ENCODE measurements at regions not wholly inside any gene's neighbourhood (a gene's known extent, or its start where the extent isn't known, plus 50 kb on each side); places are given as distances from the start of the nearest gene placed in this dataset.

DNA sequence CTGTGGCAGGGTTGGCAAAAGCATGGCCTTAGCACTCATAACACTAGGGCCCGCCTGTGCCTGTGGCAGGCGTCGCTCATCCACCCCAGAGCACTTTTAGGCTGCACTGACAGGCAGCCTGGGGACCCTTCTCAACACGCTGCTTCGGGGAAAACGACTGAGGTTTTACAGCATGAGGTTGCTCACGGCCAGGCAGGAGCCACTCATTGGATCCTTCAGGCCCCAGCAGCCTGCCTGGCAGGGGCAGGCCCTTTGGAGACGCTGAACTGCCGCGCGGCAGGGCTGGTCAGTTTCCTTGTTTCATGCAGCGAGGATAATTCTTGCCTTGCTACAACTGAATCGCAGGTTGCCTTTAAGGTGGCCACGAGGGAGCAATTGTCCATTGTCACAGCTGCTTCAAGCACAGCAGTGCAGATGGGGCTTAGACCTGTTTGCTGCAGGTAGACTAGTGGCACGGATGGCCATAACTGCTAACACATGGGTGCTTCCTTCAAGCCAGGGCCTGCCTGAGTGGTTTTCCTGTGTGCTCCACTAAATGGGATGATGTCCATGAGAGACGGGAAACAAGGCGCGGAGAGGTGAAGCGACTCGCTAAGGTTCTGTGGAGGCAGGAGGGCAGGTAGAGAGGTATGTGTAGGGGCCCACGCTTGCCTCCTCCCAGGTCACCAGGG is 49.9 kb upstream of the HS6ST1 start:
- DNase-seq: no peak

DNA sequence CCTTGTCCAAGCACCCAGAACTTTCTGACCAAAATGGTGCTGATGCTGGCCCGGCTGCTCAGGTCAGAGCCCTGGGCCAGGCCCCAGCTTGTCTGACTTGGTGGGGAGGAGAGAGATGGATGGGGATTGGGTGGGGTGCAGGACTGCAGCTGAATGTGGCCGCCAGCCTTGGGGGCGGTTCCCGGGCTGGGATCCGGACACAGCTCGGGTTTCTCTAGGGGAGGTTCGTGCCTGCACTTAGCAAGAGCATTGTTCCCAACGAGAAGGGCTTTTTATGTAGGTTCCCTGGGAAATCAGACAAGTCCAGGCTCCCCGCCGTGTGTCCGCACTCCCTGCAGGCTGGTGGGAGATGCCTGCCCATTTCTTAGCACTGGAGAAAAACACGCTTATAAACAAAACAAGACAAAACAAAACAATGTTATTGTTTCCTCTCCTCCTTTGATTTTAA is 50.5 kb upstream of the HS6ST1 start:
- DNase-seq: no peak

DNA sequence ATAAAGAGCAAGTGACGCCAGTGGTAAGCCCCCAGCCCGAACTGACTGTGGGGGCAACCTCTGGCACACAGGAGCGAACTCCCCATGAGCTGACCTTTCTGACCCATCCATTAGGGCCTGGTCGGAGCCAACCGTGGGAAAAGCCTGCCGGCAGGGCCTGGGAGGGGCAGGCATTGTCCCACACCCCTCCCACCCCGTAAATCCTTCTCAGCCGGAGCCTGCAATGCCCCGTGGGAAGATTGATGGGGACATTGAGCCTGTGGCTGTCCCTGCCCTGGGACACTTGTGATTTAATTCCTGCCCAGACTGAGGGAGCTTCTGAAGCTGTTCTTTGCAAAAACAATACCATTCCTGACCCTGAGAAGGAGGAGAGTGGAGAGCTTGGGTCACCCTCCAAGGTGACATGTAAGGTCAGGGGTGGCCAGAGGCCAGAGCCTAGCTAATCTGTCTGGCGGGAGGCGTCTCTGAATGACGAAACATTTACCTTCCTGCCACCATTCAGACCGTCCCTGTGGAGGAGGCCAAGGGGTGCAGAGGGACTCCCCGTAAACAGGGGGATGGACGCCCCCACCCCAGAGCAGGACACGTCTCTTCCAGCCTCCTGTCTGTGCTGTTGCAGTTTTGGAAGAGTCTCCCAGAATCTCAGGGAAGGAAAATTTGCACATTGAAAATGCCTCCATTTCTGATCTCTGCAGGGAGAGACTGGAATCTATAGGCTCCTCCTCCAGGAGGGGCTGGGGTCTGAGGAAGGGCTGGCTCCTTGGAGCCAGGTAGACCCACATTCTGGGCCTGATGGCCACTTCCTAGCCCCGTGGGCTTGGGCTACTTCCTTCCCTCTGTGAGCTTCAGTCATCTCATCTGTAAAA is 51.2 kb upstream of the HS6ST1 start:
- DNase-seq: no peak

- DNase-seq: no peak
Measured at GRCh38 chr2:128370468-128371247, 52.0 kb upstream of the HS6ST1 start.

DNA sequence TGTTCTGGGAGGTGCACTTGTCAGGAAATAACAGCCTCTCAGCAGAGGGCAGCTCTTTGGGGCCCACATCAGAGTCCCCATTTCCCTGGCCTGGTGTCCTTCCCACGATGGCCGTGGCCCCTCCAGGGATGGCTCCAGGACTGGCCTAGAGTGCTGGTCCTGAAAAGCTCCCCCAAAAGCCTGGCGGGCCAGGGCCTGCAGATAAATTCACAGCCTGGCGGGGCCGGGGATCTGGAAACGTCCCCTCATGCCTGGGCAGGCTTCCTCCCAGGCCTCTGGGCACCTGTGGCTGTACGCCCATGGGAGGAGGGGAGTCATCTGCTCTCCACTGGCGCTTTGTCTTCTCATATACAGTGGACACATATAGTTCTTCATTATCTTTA is 52.6 kb upstream of the HS6ST1 start:
- DNase-seq: no peak

DNA sequence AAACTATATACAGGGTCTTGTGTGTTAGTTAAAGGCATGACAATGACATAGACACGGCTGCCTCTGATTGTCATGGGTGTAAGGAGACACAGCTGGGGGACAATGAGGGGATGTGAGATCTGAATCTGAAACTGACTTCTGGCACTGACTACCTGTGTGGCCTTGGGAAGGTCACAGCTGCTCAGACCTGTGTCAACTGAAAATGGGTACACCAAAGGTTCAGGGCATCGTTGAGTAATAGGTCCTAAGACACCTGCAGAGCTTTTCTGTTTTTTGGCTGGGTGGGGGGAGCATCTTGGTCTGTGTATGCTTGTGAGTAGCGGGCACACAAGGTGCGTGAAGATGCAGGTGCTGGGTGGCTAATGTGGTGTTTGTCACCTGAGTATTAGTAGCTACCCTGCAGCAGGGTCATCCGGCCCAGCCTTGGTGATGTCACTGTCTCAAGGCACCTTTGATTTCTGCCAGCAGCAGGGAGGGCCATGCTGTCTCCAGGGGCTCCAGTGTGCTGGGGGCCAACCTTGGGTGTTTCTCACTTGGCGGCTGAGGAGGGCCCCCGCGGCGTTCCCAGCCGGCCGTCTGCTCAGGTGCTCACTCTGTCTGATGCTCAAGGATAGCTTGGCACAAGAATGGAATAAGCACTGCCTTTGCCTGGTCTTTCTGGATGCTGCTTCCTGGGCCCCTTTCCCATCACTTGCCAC is 53.1 kb upstream of the HS6ST1 start:
- no peak for DNase-seq

GRCh38 chr2:128372621-128373341 is 54.1 kb upstream of the HS6ST1 start:
- DNase-seq: no peak

DNA sequence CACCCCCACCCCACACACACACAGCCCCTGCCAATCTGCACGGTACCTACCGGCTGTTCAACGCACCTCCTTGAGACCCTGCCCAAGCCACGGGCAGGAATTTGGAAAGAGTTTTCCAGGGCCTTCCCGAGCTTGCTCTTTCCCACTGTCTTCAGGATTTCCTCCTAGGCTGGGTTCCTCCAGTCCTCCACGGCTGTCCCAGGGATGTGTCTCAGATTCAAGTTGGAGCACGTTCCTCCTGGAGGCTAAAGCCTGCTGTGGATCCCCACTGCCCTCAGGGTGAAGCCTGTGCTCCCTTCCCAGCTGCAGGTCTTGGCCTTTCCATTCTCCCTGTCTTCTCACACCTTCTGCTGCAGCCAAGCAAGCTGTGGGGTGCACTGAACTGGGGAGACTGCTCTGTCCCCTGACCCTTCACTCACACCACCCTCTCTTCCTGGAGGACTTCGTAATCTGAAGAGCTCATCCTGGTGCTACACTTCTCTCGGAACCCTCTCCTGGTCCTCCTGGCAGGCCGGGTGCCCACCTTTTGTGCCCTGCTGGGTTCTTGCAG is 54.9 kb upstream of the HS6ST1 start:
- no peak for DNase-seq

DNA sequence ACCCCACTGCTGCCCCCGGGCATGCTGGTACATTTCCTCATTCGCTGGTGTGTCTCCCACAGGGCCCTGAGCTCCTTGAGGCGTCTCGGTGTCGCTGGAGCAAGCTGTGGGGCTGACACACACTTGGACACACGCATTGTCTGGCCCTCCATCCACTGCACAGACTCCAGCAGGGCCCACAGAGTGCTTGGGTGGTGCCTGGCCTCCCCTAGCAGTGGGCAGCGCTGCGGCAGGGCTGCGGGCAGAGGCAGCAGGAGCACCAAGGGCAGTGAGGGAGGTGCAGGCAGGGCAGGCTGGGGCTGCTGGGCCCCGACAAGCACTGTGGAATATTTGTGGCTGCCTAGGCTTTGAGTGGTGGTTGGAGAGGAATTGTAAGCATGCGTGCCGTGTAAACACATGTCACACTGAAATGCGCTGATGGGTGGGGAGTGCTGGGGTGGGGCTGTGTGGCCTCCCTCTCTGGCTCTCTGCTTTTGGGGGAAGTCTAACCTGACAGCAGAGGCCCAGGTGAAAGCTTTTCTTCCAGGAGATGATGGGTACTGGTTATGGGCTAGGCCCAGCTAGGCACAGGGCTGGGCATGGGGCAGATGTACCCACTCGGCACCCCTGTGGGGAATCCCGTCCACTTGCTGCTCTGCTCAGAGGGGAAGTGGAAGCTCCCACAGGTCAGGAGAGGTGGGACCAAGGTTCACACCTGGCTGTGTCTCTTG is 55.5 kb upstream of the HS6ST1 start:
- no peak for DNase-seq

DNA sequence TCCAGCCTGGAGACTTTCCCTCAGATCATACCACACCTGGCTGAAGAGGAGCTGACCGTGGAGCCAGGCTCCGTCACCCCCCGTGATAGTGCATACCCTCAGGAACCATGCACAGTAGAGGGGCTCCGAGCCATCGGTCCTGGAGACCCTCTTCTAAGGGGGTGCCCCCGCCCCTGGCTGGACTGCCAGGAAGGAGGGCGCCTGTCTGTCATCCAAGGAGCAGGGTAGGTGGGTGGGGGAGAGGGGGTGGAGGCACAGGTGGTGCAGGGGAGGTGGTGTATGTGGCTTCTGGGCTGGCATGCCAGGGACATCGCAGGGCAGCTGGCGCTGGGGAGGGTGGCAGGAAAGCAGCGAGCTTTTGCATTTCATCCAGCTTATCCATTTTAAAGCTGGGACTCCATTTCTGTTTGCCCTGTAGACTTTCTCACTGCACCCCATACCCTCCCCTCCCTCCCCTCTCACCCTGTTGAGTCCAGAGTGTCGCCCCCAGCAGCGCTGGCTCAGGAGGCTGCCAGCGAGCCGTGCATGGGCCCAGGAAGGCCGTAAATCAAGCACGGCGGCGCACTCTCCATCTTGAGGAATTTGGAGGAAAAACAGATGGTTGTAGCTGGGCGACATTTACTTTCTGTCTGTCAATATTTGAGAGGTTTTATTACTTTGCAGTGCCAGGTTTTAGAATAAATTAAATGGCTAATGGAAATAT is 56.2 kb upstream of the HS6ST1 start:
- DNase-seq: no peak

GRCh38 chr2:128375454-128375853 is 56.8 kb upstream of the HS6ST1 start:
- DNase-seq: no peak

DNA sequence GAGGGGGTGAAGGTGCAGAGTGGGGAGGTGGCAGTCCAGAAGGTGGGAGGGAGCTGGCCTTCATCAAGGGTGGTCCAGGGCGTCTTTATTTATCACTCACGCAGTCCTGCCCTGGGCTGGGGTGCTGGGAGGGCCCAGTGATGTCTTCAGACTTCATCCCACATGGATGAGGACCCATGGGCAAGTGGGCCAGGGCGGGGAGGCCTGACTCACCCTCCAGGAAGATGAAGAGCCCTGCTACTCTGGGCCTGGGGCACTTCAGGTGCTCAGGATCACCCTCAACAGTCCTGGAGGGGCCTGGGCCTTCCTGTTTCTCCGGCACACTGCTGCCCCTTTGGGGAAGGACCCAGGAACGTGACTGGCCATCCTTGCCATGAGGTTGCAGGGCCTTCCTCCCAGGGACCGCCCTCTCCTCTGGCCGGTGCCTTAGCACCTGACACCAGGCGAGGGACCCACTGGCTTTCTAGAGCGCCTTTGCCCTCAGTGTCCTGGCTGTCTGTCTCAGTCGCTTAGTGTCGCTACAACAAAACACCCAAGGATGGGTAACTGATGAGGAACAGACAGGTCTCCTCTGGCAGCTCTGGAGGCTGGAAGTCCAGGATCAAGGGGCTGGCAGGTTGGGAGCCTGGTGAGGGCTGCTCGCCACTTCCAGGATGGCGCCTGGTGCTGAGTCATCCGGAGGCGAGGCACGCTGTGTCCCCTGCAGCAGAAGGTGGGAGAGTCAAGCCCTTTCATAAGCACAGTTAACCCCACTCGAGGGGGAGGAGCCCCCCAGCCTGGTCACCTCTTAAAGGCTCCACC is 57.8 kb upstream of the HS6ST1 start:
- no peak for DNase-seq

GRCh38 chr2:128377071-128377910 is 58.6 kb upstream of the HS6ST1 start:
- DNase-seq: no peak

DNA sequence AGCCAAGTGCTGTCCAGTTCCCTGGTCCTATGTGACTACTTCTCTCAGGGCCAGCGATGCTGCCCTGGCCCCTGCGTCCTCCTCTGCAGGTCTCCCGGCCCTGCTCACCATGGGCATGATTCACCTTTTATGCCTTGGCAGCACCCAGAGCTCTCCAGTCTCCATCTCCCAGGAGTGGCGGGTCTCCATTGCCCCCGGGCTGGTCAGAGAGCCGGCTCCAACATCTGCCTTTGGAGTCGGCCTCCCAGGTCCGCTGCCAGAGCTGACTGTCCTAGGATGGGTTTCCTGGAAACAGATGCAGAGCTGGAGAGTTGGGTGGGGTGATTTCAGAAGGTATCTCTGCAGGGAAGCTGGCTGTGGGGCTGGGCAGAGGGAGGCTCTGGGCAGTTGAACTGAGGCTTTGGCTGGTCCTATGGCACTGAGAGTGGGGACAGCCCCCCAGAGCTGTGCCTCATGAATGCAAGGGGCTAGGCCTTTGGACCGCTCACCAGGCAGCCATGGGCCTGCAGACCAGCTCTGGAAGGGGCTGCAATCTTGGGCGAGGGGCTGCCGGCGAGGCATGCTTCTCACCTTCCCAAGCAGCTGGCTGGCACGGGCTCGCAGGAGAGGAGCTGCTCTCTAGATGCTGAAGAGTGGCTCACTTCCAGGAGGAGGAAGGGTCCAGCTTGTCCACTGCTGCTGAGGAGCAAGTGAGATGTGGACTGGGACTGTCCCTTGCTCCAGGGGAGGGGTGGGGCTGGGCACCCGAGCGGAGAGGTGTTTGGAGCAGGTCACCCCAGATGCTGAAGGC is 59.8 kb upstream of the HS6ST1 start:
- DNase-seq: no peak

- DNase-seq: no peak
Measured at GRCh38 chr2:128379021-128380015, 60.6 kb upstream of the HS6ST1 start.

GRCh38 chr2:128380061-128380889 is 61.6 kb upstream of the HS6ST1 start:
- no peak for DNase-seq

Measured in T-helper 9 cell (primary cell).